GM19397 (cell line): ENCODE measurements at regions not wholly inside any gene's neighbourhood (a gene's known extent, or its start where the extent isn't known, plus 50 kb on each side); places are given as distances from the start of the nearest gene placed in this dataset.
"Not testable (repeated sequence)": the region's sequence is repeated elsewhere in the genome, so short reads cannot be mapped to it uniquely, and the experiment has no call there.

ENCODE experiments used
- ATAC-seq: cut with Tn5 transposase; IDR thresholded peaks from one replicate; pipeline ENCODE4 v1.9.1; 2021; ENCODE audit warnings: mild to moderate bottlenecking, moderate library complexity; ENCODE audit not compliant: unreplicated experiment

DNA sequence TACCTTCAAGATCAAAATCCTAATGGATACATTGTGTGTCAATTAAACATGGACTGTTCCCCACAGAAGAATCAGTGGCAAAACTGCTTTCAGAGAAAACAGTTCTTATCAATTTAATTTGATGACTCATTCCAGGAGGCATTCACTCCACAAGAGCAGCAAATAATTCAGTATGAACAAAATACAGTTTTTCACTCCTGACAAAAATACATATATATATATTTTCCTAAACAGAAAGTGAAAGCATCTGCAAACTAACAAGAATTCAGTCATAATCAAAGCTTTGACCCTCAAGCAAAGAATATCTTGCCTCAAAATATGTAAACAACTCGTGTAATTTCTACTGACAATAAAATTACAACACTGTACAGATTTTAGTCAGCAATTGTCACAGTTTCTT, 685.1 kb upstream of the SLC8A1 start:
- ATAC-seq = no peak

DNA sequence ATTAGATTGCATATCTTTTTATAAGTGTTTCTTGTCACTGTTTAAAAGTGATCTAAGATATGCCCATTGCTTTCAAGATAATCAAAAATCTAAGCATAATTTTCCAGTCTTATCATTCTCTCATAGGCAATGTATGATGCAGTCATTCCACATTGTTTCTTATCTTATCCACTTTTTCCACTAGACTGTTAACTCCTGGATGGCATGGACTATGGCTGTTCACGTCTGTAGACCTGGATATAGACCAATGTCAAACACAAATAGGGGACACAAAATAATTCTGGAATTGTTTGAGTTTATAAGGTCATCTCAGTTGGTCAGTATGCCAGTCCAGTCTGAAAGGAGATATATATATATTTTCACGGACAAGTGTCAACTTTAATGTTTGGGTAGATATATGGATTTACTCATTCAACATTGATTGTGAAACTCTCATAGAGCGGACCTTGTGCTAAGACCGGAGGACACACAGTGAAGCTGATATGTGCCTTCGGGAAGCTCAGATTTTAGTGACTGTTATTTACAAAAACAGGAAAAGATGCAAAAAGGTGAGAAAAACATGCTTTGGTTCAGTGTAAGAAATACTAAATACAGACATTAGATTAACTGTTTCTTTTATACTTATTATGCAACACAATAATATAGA, 689.4 kb upstream of the SLC8A1 start:
- no peak for ATAC-seq

DNA sequence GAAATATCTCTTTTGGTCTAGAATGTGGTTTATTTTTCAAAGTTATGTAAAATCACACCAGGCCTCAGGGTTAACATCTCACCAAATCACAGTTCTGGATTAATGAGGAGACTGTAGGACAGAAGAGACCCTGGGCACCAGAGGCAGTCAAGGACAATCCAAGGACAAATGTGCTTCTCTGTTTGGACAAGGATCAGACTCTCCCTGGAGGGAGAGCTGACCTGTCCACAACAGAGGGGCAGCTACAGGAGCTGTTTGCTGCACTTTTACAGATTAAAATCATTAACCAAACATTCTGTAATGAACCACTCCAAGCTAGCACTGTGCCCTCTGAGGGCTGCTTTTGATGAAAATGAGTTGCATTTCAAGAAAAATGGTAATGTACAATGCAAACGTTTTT, 690.6 kb upstream of the SLC8A1 start:
- ATAC-seq = no peak

DNA sequence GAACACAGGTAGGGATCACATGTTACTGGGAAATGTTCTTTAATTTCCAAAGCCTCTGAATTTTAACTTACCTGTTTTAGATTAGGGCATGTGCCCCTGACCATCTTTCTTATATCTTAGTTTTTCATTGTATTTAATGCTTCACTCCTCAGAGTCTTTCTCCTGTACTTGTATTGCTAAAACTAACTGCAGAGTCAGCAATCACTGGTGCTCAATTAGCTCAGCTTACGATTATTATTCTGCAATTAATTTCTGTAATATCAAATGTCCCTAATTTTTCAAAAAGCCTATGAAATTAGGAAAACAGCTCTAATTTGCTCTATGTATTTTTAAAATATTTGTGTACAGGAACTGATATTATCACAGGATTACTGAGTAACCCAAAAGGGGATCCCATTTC, 693.2 kb upstream of the SLC8A1 start:
- ATAC-seq = no peak

DNA sequence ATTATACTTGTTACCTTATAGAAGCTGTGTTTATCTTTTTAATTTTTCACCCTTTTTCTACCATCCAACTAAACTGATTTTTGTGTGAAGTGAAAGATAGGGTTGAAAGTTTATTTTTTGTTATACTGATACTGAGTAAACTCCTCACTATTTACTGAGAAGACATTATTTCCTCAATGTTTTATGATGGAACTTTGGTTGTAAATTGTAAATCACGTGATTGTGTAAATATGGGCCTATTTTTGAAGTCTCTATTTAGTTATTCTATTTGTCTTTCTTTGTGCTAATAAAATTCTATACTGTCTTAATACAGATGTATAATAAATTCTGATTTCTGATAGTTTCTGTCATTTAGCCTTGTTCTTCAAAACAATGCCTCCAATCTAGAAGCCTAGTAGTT, 697.2 kb upstream of the SLC8A1 start:
- no peak for ATAC-seq

DNA sequence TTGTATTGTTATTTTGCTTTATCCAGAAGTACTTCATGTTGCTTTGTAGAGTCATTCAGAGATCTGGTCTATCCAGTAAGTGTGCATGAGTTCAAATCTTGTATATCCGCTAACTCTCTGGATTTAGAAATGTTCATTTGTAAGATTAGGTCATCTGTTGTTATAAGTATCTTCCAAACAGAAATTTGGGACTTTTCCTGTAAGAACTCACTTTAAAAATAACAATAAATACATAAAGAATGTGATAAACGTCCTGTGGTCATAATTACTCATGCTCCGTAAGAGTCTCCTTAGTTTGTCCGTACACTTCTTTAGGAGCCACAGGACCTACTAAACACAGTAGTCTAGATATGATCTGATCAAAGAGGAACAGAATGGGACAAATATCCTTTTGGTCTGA, 699.9 kb upstream of the SLC8A1 start:
- no peak for ATAC-seq

DNA sequence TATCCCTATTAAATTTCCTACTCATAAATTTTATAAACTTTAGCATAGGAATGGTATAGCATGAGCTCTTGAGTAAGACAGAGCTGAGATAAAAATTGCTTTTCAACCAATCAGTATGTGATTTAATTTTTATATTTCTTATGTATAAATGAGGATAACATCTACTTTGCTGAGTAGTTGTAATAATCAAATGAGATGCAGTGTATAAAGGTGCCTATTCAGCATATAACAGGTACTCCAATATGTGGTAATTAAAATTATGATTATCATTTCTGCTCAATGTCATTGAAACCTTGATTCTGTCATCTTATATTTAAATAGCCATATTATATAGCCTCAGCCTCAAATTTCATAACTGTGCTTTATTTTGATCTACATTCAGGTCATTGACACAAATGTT, 700.4 kb upstream of the SLC8A1 start:
- ATAC-seq = no peak

DNA sequence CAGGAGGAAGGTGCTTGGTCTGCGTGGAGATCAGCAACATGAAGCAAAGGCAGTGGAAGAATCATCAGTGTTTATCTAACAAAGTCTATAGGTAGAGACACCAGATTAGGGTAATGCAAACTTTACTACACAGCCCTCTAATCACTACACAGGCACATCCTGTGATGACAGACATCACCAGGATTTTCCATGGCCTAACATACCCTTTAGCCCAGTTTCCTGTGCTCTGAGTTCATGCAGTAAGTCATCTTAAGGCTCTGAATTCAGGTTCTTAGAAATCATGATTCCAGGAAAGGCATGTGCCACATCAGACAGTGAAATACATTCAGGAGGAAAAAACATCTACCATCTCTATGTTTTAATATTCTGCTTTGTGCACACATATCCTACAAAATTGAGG, 708.5 kb upstream of the SLC8A1 start:
- ATAC-seq = no peak

DNA sequence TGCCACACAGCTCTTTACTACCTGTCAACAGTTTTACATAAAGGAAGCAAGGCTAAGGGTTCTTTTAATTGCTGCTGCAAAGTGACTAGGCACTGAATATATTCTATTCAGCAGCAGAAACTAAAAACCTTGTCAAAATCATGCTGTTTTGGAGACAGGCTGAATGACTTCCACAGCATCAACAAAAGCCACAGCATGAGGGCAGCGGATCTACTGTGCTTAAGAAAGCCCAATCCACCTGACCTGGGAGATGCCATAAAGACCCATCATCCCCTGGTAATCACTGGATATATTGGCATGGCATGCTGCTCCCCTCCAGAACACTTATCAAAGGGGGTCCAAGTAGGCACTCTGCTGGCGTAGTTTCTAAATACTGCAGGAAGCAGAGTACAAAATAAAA, 715.1 kb upstream of the SLC8A1 start:
- ATAC-seq = no peak

DNA sequence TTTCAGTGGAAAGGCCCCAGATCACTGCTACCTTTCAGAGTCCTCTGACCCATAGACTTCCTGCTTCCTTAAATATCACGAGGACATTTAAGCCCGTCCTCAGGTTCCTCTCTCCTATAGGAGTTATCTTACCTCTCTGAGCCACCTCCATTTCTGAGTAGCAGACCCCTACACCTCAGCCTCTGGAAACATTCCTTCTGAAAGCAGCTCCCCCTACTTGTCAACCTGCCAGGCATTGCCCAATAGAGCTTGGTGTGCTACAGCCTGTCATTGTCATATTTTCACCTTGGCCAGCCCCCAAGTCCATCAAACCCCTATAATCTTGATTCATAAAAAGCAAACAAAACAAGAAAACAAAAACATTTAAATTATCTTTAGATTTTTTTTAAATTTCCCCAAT, 717.9 kb upstream of the SLC8A1 start:
- ATAC-seq = no peak

DNA sequence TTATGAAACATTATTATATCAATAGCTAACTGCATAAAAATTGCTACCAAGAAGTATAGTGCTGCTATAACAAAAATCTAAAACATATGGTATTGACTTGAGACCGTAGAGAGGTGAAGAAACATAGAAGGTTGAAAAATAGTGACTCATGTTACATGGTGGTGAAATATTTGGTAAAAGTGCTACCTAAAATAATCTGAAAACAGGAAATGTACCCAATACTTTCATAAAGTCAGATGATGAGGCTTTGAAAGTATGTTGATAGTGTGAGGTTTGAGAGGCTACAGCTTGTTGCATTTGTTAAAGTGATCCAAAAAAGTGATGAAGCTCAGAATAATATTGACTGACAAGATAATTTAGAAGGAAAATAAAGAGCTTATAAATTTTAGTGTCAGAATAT, 718.7 kb upstream of the SLC8A1 start:
- no peak for ATAC-seq

DNA sequence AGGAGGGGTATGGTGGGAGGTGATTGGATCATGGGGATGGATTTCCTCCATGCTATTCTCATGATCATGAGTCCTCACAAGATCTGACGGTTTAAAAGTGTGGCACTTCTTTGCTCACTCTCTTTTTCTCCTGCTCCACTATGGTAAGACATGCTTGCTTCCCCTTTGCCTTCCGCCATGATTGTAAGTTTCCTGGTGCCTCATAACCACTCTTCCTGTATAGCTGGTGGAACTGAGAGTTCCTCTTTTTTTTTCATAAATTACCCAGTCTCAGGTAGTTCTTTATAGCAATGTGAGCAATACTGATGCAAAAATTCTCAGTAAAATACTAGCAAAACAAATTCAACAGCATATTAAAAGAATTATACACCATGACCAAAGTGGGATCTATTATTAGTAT, 728.5 kb upstream of the SLC8A1 start:
- no peak for ATAC-seq

DNA sequence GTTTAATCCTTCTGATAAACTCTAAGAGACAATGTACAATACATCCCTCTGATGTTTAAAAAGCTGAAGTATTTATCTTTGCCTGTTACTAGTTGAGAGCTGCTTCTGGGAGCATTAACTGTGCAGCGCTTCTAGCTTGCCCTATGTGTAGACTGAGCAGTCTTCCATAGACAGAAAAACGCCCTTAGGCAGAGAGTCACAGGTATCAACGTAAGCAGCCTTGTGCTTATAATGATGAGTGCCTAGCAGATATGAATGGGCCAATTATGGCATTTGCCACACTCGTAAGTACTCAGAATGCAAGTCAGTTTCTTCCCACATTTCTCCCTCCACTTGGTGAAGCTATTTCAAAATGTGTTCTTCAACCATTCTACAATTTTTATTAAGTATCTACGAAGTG, 731.1 kb upstream of the SLC8A1 start:
- no peak for ATAC-seq

DNA sequence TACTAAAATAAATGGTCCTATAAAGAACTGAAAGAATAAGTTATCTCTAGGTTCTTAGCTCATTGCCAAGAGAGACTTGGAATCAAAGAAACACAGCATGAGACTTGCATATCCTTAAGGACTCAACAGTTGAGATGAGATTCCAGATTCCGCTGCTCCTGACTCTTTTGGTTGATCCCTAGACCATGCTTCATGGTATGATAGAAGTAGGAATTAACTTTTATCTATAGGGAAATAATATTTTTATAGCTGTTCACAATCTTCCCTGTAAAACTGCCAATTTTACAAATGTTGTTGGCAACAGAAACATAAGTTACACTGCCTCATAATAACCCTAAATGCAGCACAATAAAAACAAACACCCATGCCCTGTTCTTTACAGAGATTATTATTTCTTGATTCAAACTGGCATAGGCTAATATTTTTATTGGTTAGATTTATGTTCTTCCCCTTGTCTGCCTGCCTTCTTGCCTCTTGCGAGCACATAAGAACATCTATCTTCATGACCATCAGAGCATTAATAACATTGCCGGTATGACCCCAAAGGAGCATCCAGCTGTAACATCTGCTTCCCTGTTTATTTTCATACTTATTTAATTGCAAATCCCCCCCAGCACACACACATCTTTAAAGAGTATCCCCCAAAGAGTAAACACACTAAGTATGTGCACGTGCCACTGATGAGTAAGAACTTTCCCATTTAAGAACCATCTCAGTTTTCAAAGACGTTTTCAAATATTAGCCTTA, 735.7 kb upstream of the SLC8A1 start:
- ATAC-seq = no peak

DNA sequence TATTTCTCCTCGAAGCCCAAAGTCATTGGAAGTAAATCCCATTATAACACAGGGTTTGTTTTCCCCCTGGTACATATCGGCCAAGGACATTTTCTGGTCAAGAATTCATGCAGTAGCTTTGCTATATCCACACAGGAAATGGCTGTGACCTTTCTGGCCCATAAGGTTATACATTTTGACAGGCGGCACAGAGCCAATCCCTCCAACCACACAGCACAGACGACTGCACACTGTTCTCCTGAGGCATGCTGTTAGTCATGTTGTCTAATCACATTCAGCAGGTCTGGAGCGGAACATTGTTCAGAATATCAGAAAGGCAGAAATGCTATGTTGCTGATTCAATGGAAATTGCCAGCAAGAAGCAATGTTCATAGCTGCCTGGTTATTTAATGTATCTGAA, 742.3 kb upstream of the SLC8A1 start:
- ATAC-seq = no peak

DNA sequence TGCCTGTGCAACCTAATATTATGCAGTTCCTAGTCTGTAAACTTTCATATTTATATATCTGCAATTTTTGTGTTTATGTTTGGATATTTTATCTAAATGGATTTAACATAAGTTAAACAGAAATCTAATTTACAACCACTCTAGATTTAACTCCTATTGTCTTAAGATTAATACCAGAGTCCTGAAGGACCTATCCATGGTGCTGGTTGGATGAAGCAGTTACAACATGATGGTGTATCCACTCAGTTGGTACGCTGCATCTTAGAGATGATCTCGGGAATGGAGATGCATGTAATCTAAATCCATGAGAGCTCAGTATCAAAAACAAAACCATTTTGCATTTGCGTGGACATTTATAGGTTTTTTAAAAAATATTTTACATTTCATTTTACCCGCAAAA, 745.9 kb upstream of the SLC8A1 start:
- no peak for ATAC-seq

DNA sequence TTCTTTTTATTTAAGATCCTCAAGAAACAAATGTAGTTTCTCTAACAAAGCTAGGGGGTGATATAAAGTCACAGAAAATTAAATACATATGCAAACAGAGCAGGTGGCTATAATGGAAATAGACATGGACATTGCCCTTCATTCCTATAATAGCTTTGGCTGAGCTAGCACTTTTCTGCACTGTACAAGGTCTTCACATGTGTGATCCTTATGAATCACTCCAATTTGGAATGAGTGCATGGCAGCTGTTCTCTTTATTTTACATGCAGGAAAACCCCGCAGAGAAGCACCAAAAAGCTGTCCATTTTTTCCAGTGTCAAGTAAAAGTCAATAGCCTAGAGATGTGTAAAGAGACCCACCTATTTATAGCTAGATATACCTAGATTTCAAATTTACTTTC, 747.4 kb upstream of the SLC8A1 start:
- no peak for ATAC-seq

DNA sequence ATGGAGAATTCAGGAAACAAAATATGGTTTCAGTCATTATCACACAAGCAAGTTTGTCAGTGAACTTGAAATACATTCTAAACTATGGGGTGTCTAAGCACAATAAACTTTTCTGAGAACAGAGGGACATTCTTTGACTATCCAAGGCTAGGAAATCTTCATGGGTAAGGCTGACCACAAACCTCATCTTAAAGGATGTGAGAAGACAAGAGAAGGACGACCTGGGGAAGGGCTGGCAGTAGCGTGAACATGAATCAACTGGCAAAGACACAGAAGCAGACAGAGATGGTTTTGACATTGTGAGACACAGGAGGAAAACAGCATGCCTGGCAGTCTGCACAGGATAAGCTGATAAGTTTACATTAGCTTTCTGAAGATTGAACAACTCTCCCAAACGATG, 752.4 kb upstream of the SLC8A1 start:
- ATAC-seq = no peak

DNA sequence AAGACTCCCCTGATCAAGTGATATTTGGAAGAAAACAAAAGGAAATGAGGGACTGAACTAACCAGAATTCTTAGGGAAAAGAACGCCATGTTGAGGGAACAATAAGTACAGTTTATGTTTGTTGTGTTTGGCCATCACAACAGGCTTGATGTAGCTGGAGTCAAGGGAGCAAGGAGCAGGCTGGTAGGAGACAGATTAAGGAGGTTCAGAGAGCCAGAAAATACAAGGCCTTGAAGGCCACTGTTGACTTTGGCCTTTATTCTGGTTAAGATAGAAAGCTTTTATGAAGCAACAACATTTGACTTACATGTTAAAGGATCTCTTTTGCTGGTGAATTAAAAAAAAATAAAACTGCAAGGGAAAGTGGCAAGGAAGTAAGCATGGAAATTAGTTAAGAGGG, 754.1 kb upstream of the SLC8A1 start:
- no peak for ATAC-seq

DNA sequence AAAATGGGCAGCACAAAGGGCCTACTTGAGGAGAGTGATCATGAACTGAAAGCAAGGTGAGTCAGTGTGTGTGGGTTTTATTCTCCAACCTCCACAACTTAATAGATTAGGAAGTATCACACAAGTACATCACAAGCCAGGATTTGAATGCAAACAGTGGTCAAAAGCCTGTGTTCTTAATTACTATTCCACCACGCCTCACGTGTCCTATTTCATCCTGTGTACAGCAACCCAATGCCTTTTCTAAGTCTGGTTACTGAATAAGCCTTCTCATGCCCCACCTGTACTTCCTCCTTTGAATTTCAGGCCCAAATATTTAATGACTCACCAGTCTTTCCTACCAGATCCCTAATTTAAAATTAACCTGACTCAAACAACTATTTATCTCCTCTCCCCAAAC, 755.7 kb upstream of the SLC8A1 start:
- no peak for ATAC-seq

DNA sequence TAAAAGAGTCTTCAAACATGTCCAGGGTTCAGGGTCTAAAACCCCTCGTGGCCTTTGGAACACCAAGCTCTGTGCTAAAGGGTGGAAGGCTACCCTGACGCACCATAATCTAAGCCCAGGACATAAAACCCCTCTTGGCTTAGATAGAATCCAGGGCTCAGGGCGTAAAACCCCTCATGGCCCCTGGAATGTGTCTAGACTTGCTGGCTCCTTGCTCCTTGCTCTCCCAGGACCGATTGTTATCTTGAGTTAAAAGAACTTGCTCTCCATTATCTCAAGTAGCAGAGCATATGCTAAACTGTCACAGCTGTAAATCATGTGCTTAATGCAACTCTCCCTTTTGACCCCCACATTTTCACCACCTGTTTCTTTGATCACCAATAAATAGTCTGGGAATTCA, 758.1 kb upstream of the SLC8A1 start:
- not testable (repeated sequence) for ATAC-seq

DNA sequence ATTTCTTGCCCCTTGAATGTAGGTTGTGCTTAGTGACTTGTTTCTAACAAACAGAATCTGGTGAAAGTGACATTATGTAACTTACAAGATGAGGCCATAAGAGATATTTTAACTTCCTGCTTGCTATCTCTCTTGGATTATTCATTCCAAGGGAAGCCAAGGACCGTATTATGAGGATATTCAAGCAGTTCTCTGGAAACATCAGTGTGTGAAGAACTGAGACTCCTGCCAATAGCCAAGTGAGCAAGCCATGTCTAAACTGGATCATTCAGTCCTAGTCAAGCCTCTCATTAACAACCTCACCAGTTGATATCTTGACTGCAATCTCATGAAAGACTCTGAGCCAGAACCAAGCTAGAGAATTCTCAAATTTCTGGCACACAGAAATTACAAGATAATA, 765.1 kb upstream of the SLC8A1 start:
- no peak for ATAC-seq

DNA sequence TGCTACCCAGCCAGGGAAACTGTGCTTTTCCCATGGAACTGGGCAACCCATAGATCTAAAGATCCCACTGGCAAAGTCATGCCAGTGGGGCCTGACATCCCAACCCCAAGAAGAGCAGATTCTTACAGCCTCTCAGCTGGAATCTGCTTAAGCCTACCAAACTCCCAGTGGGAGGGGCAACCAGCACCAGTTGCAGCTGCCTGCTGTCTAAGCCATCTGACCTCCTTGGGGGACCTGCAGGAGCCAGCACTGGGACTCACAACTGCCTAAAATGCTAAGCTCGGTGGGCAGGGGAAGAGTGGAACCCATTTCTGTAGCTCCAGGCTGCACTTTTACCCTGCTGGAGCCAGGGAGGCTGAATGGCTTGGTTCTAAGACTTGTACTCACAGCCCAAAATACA, 770.7 kb upstream of the SLC8A1 start:
- ATAC-seq = no peak
